Coronary artery (tissue), 2 donors: ENCODE measurements at regions not wholly inside any gene's neighbourhood (a gene's known extent, or its start where the extent isn't known, plus 50 kb on each side); places are given as distances from the start of the nearest gene placed in this dataset.

ENCODE experiments used
- DNase-seq: peaks from one replicate; pipeline ENCODE4 v3.0.0-alpha.2; 2017; ENCODE audit warnings: low spot score
- H3K27ac ChIP-seq, 2 donors: fragments of 200-600 bp; sonication (generic); one replicate each; pipeline ENCODE4 v1.5.1; 2016 to 2019
- H3K4me3 ChIP-seq: fragments of 200-600 bp; sonication (generic); 2 replicates; pipeline ENCODE4 v1.5.1; 2016; ENCODE audit warnings: mild to moderate bottlenecking, moderate library complexity
- TF ChIP-seq, protein P1 (sequence below): fragments of 200-600 bp; sonication (generic); IDR thresholded peaks from one replicate; pipeline ENCODE4 v1.5.1; 2019; ENCODE audit warnings: antibody characterized with exemption

DNA sequence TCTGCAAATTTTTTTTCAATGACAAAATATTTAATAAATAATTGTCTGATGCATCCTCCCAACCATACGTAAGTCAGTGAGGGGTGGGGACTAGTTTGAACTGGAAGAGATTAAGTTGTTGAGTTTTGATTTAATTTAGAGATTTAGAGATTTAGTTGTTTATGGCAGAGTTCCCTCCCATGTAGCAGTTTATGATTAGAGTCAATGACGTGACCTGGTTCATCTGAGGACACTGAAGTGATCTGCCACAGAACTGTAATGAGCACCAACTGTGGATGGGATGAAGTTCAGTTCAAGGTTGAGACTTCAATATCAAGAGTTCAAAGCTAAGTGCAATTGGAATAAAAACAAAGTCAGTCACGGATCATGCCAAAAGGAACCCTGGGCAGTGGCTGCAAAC, 609.3 kb downstream of the NOVA1 start:
- Histone ChIP-seq H3K4me3 (no peak overlapping the region), H3K27ac (no peak overlapping the region)
- TF ChIP-seq, protein P1, sequence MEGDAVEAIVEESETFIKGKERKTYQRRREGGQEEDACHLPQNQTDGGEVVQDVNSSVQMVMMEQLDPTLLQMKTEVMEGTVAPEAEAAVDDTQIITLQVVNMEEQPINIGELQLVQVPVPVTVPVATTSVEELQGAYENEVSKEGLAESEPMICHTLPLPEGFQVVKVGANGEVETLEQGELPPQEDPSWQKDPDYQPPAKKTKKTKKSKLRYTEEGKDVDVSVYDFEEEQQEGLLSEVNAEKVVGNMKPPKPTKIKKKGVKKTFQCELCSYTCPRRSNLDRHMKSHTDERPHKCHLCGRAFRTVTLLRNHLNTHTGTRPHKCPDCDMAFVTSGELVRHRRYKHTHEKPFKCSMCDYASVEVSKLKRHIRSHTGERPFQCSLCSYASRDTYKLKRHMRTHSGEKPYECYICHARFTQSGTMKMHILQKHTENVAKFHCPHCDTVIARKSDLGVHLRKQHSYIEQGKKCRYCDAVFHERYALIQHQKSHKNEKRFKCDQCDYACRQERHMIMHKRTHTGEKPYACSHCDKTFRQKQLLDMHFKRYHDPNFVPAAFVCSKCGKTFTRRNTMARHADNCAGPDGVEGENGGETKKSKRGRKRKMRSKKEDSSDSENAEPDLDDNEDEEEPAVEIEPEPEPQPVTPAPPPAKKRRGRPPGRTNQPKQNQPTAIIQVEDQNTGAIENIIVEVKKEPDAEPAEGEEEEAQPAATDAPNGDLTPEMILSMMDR, result no peak
- no peak for DNase-seq

DNA sequence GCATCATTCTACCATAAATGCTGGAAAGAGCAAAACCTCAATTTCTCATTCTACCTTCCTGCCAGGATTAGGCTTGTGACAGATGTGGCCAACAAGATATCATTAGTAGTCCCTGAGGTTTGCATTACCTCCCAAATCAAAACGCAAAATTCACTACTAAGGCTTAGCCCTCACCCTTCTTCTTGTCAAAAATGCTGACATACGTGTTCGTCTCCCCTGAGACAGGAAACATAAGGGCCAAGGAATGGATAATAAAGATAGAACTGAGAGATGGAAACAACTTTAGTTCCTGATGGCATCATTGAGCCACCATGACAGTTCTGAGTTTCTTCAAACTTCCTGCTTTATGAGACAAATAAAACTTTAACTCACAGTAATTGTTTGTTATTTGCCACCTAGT, 642.1 kb downstream of the NOVA1 start:
- Histone ChIP-seq H3K27ac (no peak overlapping the region), H3K4me3 (no peak overlapping the region)
- no peak for DNase-seq
- TF ChIP-seq, protein P1, result no peak

DNA sequence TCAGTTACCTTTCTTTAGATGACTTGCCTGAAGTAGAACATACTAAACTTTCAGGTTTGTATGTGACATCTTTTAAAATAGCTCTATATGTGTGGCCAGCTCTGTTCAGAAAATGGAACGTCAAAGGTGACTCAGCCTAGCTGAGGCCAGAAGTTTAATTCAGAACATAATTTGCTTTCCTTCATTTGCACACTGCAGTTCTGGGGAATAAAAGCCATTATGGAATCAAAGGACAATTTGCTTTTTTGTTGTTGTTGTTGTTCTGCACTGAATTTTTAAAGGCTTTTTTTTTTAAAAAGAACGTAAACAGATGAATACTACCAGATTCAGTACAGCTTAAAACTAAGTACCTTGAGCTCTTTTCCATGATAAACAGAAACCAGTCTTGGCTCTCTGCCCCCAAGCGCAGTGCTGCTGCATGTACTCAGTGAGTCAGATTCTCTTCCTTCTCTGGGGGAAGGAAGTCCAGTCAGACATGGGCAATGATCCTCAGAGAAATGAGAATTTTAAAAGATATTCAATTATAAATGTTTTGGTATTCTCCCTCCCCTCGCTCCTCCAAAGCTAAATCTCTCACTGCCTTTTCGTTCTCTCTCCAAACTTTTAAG, 644.2 kb downstream of the NOVA1 start:
- TF ChIP-seq, protein P1, result no peak
- Histone ChIP-seq H3K4me3 (no peak overlapping the region), H3K27ac (no peak overlapping the region)
- no peak for DNase-seq

DNA sequence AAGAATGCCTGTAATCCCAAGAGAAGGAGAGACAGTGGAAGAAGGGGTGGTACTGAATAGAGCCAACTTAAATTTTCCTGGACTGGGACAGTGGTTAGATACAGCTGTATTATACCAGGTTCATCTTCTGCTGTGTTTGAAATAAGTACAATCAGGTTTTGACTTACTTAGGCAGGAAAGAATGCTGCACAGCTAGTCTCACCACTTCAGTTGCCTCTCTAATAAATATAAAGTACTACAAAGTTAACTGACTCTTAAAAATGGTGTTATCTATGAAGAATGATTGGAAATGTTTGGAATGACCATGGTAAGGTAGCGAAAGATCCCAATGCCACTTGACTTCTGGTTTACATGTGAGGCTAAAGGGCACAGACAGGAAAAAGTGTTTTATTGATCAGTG, 652.1 kb downstream of the NOVA1 start:
- no peak overlapping the region for H3K4me3 ChIP-seq
- H3K27ac ChIP-seq, result no peak overlapping the region
- no peak for DNase-seq
- TF ChIP-seq, protein P1, result no peak

- TF ChIP-seq, protein P1, result no peak
- DNase-seq, result no peak
- no peak overlapping the region for H3K4me3 ChIP-seq
Observed at GRCh38 chr14:25944020-25944419, 653.8 kb downstream of the NOVA1 start.

GRCh38 chr14:25943329-25943728, 654.5 kb downstream of the NOVA1 start:
- Histone ChIP-seq H3K27ac (no peak overlapping the region), H3K4me3 (no peak overlapping the region)
- TF ChIP-seq, protein P1, result no peak
- no peak for DNase-seq

More at GRCh38 chr14:25944020-25944419, 653.8 kb downstream of the NOVA1 start:
- no peak overlapping the region for H3K27ac ChIP-seq

DNA sequence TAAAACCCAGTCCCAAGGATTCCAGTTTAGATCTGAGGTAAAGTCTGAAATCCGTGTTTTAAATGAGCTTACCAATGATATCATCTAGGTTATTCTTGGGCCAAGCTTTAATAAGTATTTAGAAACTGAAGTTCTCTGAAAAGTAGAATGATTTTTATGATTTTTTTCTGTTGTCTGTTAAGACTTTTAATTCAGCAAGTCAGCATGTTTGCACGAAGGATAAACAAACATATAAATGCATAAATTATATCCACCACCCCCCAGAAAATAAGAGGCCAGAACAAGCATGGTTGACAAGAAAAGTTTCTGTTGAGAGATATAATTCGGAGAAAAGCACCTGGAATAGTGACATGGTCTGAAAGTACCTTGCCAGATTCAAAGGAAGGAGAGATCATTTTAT, 655.7 kb downstream of the NOVA1 start:
- TF ChIP-seq, protein P1, result no peak
- DNase-seq, result no peak

More for the DNA sequence above, 655.7 kb downstream of the NOVA1 start:
- Histone ChIP-seq H3K27ac (no peak overlapping the region), H3K4me3 (no peak overlapping the region)
